ENCODE measurements at regions not wholly inside any gene's neighbourhood (a gene's known extent, or its start where the extent isn't known, plus 50 kb on each side); places are given as distances from the start of the nearest gene placed in this dataset.

DNA sequence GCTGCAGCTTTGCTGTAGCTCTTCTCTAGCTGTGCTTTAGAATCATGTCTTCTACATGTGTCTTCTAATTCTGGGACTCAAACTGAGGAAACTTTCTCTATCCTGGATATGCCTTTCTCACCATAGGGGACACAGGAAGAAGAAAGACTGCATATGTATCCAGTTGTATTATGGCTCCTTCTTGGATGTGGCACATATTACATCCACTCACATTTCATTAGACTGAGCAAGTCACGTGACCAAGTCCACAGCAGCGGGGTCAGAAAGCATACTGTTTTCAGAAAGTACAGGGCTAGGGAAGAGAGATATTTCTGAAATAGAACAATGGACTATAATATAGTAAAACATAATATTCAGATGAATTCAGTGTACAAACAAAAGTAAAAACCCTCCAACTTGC is 187.6 kb upstream of the RIMS1 start:
- TF ChIP-seq, protein P1, sequence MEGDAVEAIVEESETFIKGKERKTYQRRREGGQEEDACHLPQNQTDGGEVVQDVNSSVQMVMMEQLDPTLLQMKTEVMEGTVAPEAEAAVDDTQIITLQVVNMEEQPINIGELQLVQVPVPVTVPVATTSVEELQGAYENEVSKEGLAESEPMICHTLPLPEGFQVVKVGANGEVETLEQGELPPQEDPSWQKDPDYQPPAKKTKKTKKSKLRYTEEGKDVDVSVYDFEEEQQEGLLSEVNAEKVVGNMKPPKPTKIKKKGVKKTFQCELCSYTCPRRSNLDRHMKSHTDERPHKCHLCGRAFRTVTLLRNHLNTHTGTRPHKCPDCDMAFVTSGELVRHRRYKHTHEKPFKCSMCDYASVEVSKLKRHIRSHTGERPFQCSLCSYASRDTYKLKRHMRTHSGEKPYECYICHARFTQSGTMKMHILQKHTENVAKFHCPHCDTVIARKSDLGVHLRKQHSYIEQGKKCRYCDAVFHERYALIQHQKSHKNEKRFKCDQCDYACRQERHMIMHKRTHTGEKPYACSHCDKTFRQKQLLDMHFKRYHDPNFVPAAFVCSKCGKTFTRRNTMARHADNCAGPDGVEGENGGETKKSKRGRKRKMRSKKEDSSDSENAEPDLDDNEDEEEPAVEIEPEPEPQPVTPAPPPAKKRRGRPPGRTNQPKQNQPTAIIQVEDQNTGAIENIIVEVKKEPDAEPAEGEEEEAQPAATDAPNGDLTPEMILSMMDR (IDR thresholded peaks at IDR 0.05 in 4 of 5, conservative IDR thresholded peaks at IDR 0.05 in 1 of 5), result no peak
- no peak for TF ChIP-seq POLR2A (IDR thresholded peaks at IDR 0.05)
